Mesenchymal stem cell (in vitro differentiated cells and primary cell): ENCODE measurements at regions not wholly inside any gene's neighbourhood (a gene's known extent, or its start where the extent isn't known, plus 50 kb on each side); places are given as distances from the start of the nearest gene placed in this dataset.
A peak's percentile ranks its signal among the peaks of the same experiment; 100 is the strongest.

Experiments used
- DNase-seq: peaks from one replicate; pipeline ENCODE4 v3.0.0-alpha.2; 2013
- H2AFZ ChIP-seq: one replicate; pipeline ENCODE4 v1.6.1; 2013; ENCODE audit warnings: low read depth, mild to moderate bottlenecking, control low read depth, inconsistent platforms, low read length, moderate library complexity
- H2AK5ac ChIP-seq: 2 replicates; pipeline ENCODE4 v1.6.1; 2013; ENCODE audit warnings: low read length, moderate library complexity, mild to moderate bottlenecking, inconsistent platforms; ENCODE audit not compliant: severe bottlenecking
- H2BK120ac ChIP-seq: one replicate; pipeline ENCODE4 v1.6.1; 2013; ENCODE audit warnings: low read depth, mild to moderate bottlenecking, inconsistent platforms, low read length, moderate library complexity
- H2BK12ac ChIP-seq, 2 experiments: one replicate each; pipeline ENCODE4 v1.6.1; 2013; ENCODE audit warnings: inconsistent platforms in 2 of 2, low read length in 2 of 2, mild to moderate bottlenecking in 2 of 2, moderate library complexity in 2 of 2, control low read depth in 1 of 2
- H2BK15ac ChIP-seq: one replicate; pipeline ENCODE4 v1.6.1; 2013; ENCODE audit warnings: mild to moderate bottlenecking, low read depth, inconsistent platforms; ENCODE audit not compliant: poor library complexity, severe bottlenecking
- H2BK5ac ChIP-seq: 2 replicates; pipeline ENCODE4 v1.6.1; 2013; ENCODE audit warnings: low read depth, mild to moderate bottlenecking, low read length, control low read depth, inconsistent platforms; ENCODE audit not compliant: poor library complexity, severe bottlenecking
- H3K14ac ChIP-seq, 2 experiments: one replicate each; pipeline ENCODE4 v1.6.1; 2013; ENCODE audit warnings: inconsistent platforms in 2 of 2, low read length in 2 of 2, control low read depth in 1 of 2, mild to moderate bottlenecking in 1 of 2, moderate library complexity in 1 of 2
- H3K18ac ChIP-seq, 2 experiments: one replicate each; pipeline ENCODE4 v1.6.1; 2013; ENCODE audit warnings: inconsistent platforms in 2 of 2, low read length in 2 of 2, control low read depth in 1 of 2, low read depth in 1 of 2, mild to moderate bottlenecking in 1 of 2
- H3K23ac ChIP-seq, 2 experiments: one replicate each; pipeline ENCODE4 v1.6.1; 2013; ENCODE audit warnings: inconsistent platforms in 2 of 2, low read length in 2 of 2, mild to moderate bottlenecking in 2 of 2, moderate library complexity in 2 of 2, control low read depth in 1 of 2
- H3K27ac ChIP-seq: 2 replicates; pipeline ENCODE4 v1.5.1; 2013; ENCODE audit warnings: mild to moderate bottlenecking, moderate library complexity, low read length, control low read depth, inconsistent platforms; ENCODE audit not compliant: poor library complexity, severe bottlenecking
- H3K27me3 ChIP-seq, 2 experiments: 2 replicates each; pipeline versions ENCODE4 v1.6.1 to v1.7.0; 2013; ENCODE audit warnings: low read length in 2 of 2, mild to moderate bottlenecking in 2 of 2, moderate library complexity in 2 of 2, control low read depth in 1 of 2, inconsistent platforms in 1 of 2; ENCODE audit not compliant: control insufficient read depth in 1 of 2, insufficient read depth in 1 of 2
- H3K36me3 ChIP-seq, 2 experiments: 2 replicates each; pipeline versions ENCODE4 v1.6.1 to v1.7.0; 2013; ENCODE audit warnings: low read length in 2 of 2, control low read depth in 1 of 2, inconsistent platforms in 1 of 2, low read depth in 1 of 2, mild to moderate bottlenecking in 1 of 2; ENCODE audit not compliant: insufficient read depth in 2 of 2, control insufficient read depth in 1 of 2
- H3K4ac ChIP-seq, 2 experiments: one replicate each; pipeline ENCODE4 v1.6.1; 2013; ENCODE audit warnings: inconsistent platforms in 2 of 2, low read length in 2 of 2, mild to moderate bottlenecking in 2 of 2, moderate library complexity in 2 of 2, control low read depth in 1 of 2, low read depth in 1 of 2
- H3K4me1 ChIP-seq: 2 replicates; pipeline ENCODE4 v1.6.1; 2013; ENCODE audit warnings: low read depth, low read length, control low read depth; ENCODE audit not compliant: control insufficient read depth, insufficient read depth
- H3K4me2 ChIP-seq: 2 replicates; pipeline ENCODE4 v1.6.1; 2013; ENCODE audit warnings: low read length, mild to moderate bottlenecking, inconsistent platforms; ENCODE audit not compliant: poor library complexity, severe bottlenecking
- H3K4me3 ChIP-seq, 2 experiments: 2 replicates each; pipeline versions ENCODE4 v1.5.1 to v1.7.0; 2013; ENCODE audit warnings: low read length in 2 of 2, mild to moderate bottlenecking in 2 of 2, control low read depth in 1 of 2, low read depth in 1 of 2; ENCODE audit not compliant: insufficient read depth in 1 of 2
- H3K79me1 ChIP-seq: replicated peaks from 2 replicates; pipeline ENCODE4 v1.6.1; 2013; ENCODE audit warnings: mild to moderate bottlenecking, control low read depth, low read length, inconsistent platforms; ENCODE audit not compliant: poor library complexity, severe bottlenecking
- H3K9ac ChIP-seq: 2 replicates; pipeline ENCODE4 v1.7.0; 2013; ENCODE audit warnings: mild to moderate bottlenecking, low read length, moderate library complexity
- H3K9me3 ChIP-seq: 2 replicates; pipeline ENCODE4 v1.7.0; 2013; ENCODE audit warnings: mild to moderate bottlenecking, low read length; ENCODE audit not compliant: control insufficient read depth
- H4K8ac ChIP-seq: one replicate; pipeline ENCODE4 v1.6.1; 2013; ENCODE audit warnings: inconsistent platforms, mild to moderate bottlenecking, low read length, moderate library complexity
- H4K91ac ChIP-seq: one replicate; pipeline ENCODE4 v1.6.1; 2013; ENCODE audit warnings: mild to moderate bottlenecking, low read length, inconsistent platforms
- WGBS: methylation state at CpG from one replicate; pipeline ENCODE4 v1.1.7; 2013; ENCODE audit warnings: mixed read lengths; 5-methylcytosine and 5-hydroxymethylcytosine counted together

- H2AK5ac ChIP-seq = no peak overlapping the region
- WGBS = 98% methylated on average over 3 of the region's 3 CpGs
Measured at GRCh38 chr21:35128536-35128935, 79.4 kb upstream of the RUNX1 start.

GRCh38 chr21:35127851-35128250, 78.7 kb upstream of the RUNX1 start:
- Histone ChIP-seq H3K4me3 (no peak overlapping the region), H3K9me3 (peaks cover 17% of the 10 kb centered on the region), H4K8ac (no peak overlapping the region), H3K4me1 (no peaks in the 10 kb centered on the region), H3K23ac (no peak overlapping the region), H3K27me3 (no peaks in the 10 kb centered on the region), H3K36me3 (no peaks in the 10 kb centered on the region), H2AFZ (no peak overlapping the region), H2BK15ac (no peak overlapping the region), H3K4me2 (no peak overlapping the region), H2BK120ac (no peak overlapping the region), H2AK5ac (no peak overlapping the region), H3K14ac (no peak overlapping the region), H2BK5ac (no peak overlapping the region), H4K91ac (no peak overlapping the region), H3K27ac (no peak overlapping the region), H3K4ac (no peak overlapping the region), H3K9ac (no peak overlapping the region), H3K79me1 (no peaks in the 10 kb centered on the region), H3K18ac (no peak overlapping the region), H2BK12ac (no peak overlapping the region)
- DNase-seq = peak; percentile 23
- WGBS = 80% methylated on average over 1 of the region's 2 CpGs

More at GRCh38 chr21:35128536-35128935, 79.4 kb upstream of the RUNX1 start:
- Histone ChIP-seq H2BK120ac (no peak overlapping the region), H3K23ac (no peak overlapping the region), H3K27me3 (no peaks in the 10 kb centered on the region), H3K9me3 (peaks cover 17% of the 10 kb centered on the region), H2BK15ac (no peak overlapping the region), H2AFZ (no peak overlapping the region), H2BK12ac (no peak overlapping the region), H4K91ac (no peak overlapping the region), H3K4me2 (no peak overlapping the region), H3K18ac (no peak overlapping the region), H2BK5ac (no peak overlapping the region), H3K9ac (no peak overlapping the region), H3K79me1 (no peaks in the 10 kb centered on the region), H3K27ac (no peak overlapping the region), H3K4me3 (no peak overlapping the region), H3K36me3 (no peaks in the 10 kb centered on the region), H3K14ac (no peak overlapping the region), H3K4ac (no peak overlapping the region), H4K8ac (no peak overlapping the region), H3K4me1 (no peaks in the 10 kb centered on the region)
- no peak for DNase-seq

- no peak for DNase-seq
- Histone ChIP-seq H3K4ac (no peak overlapping the region), H2AK5ac (no peak overlapping the region), H3K14ac (no peak overlapping the region), H3K79me1 (no peaks in the 10 kb centered on the region), H3K23ac (no peak overlapping the region), H4K91ac (no peak overlapping the region), H3K36me3 (no peaks in the 10 kb centered on the region), H4K8ac (no peak overlapping the region), H3K9me3 (peaks cover 17% of the 10 kb centered on the region), H3K9ac (no peak overlapping the region), H3K4me1 (no peaks in the 10 kb centered on the region), H3K18ac (no peak overlapping the region), H3K27ac (no peak overlapping the region), H3K4me2 (no peak overlapping the region), H3K4me3 (no peak overlapping the region), H3K27me3 (no peaks in the 10 kb centered on the region), H2BK15ac (no peak overlapping the region), H2BK12ac (no peak overlapping the region), H2BK5ac (no peak overlapping the region), H2AFZ (no peak overlapping the region), H2BK120ac (no peak overlapping the region)
- WGBS = 99% methylated on average over 4 of the region's 6 CpGs
Measured at GRCh38 chr21:35127026-35127425, 77.9 kb upstream of the RUNX1 start.

- no peak for DNase-seq
- Histone ChIP-seq H3K4ac (no peak overlapping the region), H3K27ac (no peak overlapping the region), H2AK5ac (no peak overlapping the region), H2BK120ac (no peak overlapping the region), H2BK12ac (peak overlapping the region in 1 of 2 experiments; percentile 76), H2BK5ac (no peak overlapping the region), H3K14ac (peak overlapping the region in 1 of 2 experiments; percentile 38), H3K27me3 (no peaks in the 10 kb centered on the region), H4K91ac (no peak overlapping the region), H3K9ac (no peak overlapping the region), H3K79me1 (no peaks in the 10 kb centered on the region), H2BK15ac (no peak overlapping the region), H3K36me3 (no peaks in the 10 kb centered on the region), H3K4me2 (no peak overlapping the region), H2AFZ (no peak overlapping the region), H4K8ac (peak overlapping the region; percentile 6), H3K18ac (no peak overlapping the region), H3K4me3 (no peak overlapping the region), H3K4me1 (no peaks in the 10 kb centered on the region), H3K23ac (no peak overlapping the region), H3K9me3 (peaks cover 4% of the 10 kb centered on the region)
- WGBS = 92% methylated on average over 4 of the region's 4 CpGs
Measured at GRCh38 chr21:35120631-35121180, 71.6 kb upstream of the RUNX1 start.
